DND-41 (cell line): ENCODE measurements at regions not wholly inside any gene's neighbourhood (a gene's known extent, or its start where the extent isn't known, plus 50 kb on each side); places are given as distances from the start of the nearest gene placed in this dataset.
A peak's percentile ranks its signal among the peaks of the same experiment; 100 is the strongest.
"Not testable (repeated sequence)": the region's sequence is repeated elsewhere in the genome, so short reads cannot be mapped to it uniquely, and the experiment has no call there.

ENCODE experiments used
- ATAC-seq: fragments of 200-7000 bp; cut with Tn5 transposase; 3 replicates; pipeline ENCODE4 v1.9.1; 2021; ENCODE audit warnings: low read depth; ENCODE audit not compliant: insufficient read depth
- DNase-seq: peaks from one replicate; pipeline ENCODE4 v3.0.0-alpha.2; 2020
- H2AFZ ChIP-seq: 2 replicates; pipeline ENCODE4 v1.6.0; 2012; ENCODE audit warnings: low read depth, low read length
- H3K27ac ChIP-seq: 2 replicates; pipeline ENCODE4 v1.5.1; 2012; ENCODE audit warnings: low read length, inconsistent platforms
- H3K27me3 ChIP-seq: fragments of 200-600 bp; sonication (generic); 2 replicates; pipeline ENCODE4 v1.6.0; 2012; ENCODE audit warnings: low read length, mild to moderate bottlenecking, inconsistent platforms; ENCODE audit not compliant: insufficient read depth, poor library complexity
- H3K36me3 ChIP-seq: 2 replicates; pipeline ENCODE4 v1.5.1; 2012; ENCODE audit warnings: low read length, inconsistent platforms; ENCODE audit not compliant: insufficient read depth
- H3K4me1 ChIP-seq: 2 replicates; pipeline ENCODE4 v1.5.1; 2012; ENCODE audit warnings: mild to moderate bottlenecking, low read length; ENCODE audit not compliant: insufficient read depth
- H3K4me2 ChIP-seq: 2 replicates; pipeline ENCODE4 v1.6.0; 2012; ENCODE audit warnings: mild to moderate bottlenecking, moderate library complexity, low read length, inconsistent platforms; ENCODE audit not compliant: insufficient read depth
- H3K4me3 ChIP-seq, 2 experiments: fragments of 200-600 bp in 1 of 2; shearing (Covaris generic) in 1 of 2; 2 replicates each; pipeline ENCODE4 v1.5.1; 2012 to 2016; ENCODE audit warnings: inconsistent platforms in 2 of 2, low read length in 2 of 2, mild to moderate bottlenecking in 2 of 2, low read depth in 1 of 2, moderate library complexity in 1 of 2
- H3K79me2 ChIP-seq: 2 replicates; pipeline ENCODE4 v1.6.0; 2012; ENCODE audit warnings: low read length, inconsistent platforms; ENCODE audit not compliant: insufficient read depth
- H3K9ac ChIP-seq: 2 replicates; pipeline ENCODE4 v1.6.0; 2012; ENCODE audit warnings: low read depth, mild to moderate bottlenecking, inconsistent platforms, low read length, moderate library complexity
- H3K9me3 ChIP-seq: 2 replicates; pipeline ENCODE4 v1.5.1; 2012; ENCODE audit warnings: low read length, moderate library complexity, mild to moderate bottlenecking, inconsistent platforms; ENCODE audit not compliant: insufficient read depth, severe bottlenecking
- H4K20me1 ChIP-seq: 2 replicates; pipeline ENCODE4 v1.6.0; 2012; ENCODE audit warnings: low read length; ENCODE audit not compliant: insufficient read depth
- EZH2 ChIP-seq: IDR thresholded peaks from 3 replicates; pipeline ENCODE4 v1.6.1; 2012; ENCODE audit warnings: borderline replicate concordance, low read depth, mild to moderate bottlenecking, moderate library complexity, low read length, inconsistent platforms; ENCODE audit not compliant: severe bottlenecking
- TF ChIP-seq, protein P1 (sequence below): IDR thresholded peaks from 2 replicates; pipeline ENCODE4 v1.5.1; 2012; ENCODE audit warnings: borderline replicate concordance, low read length, moderate library complexity, mild to moderate bottlenecking; ENCODE audit not compliant: poor library complexity, severe bottlenecking; ENCODE audit errors: extremely low read depth

DNA sequence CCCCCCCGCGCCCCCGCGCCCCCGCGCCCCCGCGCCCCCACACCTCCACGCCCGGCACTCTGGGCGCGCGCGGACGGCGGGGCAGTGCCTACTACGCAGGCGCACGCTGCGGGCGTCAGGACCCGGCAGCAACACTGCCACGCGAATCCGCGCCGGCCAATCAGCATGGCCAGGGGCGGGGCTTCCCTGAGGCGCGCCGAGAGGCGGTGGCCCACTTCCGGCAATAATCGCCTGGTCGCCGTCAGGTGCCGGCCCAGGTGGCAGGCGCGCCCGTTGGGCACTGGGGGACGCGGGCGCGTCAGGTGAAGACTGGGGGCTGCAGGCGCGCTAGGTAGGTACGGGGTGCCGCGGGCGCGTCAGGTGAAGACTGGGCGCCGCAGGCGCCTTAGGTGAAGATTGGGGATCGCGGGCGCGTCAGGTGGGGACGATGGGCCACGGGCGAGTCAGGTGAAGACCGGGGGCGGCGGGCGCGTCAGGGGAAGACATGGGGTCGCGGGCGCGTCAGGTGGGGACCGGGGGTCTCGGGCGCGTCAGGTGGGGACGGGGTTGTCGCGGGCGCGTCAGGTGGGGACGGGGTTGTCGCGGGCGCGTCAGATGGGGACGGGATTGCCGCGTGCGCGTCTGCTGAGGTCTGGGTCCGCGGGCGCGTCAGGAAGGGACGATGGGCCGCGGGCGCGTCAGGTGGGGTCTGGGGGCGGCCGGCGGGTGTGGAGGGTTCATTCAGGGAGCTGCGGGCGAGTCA, 219.1 kb downstream of the RTP5 start:
- H3K36me3 ChIP-seq = no peaks in the 10 kb centered on the region; the same call in 1 of the 2 replicates
- H3K4me3 ChIP-seq = peak overlapping the region; percentile 68 to 92; a peak in 3 of 4 replicates
- H3K79me2 ChIP-seq = peaks cover 4% of the 10 kb centered on the region; the same call in 1 of the 2 replicates
- peak overlapping the region; percentile 87 for H2AFZ ChIP-seq
- H3K4me1 ChIP-seq = peaks cover 37% of the 10 kb centered on the region
- peak; percentile 92 for DNase-seq
- H3K27me3 ChIP-seq = peaks cover 8% of the 10 kb centered on the region
- peak overlapping the region; percentile 66 for H3K9ac ChIP-seq
- peak overlapping the region; percentile 74 for H3K4me2 ChIP-seq
- TF ChIP-seq, protein P1, sequence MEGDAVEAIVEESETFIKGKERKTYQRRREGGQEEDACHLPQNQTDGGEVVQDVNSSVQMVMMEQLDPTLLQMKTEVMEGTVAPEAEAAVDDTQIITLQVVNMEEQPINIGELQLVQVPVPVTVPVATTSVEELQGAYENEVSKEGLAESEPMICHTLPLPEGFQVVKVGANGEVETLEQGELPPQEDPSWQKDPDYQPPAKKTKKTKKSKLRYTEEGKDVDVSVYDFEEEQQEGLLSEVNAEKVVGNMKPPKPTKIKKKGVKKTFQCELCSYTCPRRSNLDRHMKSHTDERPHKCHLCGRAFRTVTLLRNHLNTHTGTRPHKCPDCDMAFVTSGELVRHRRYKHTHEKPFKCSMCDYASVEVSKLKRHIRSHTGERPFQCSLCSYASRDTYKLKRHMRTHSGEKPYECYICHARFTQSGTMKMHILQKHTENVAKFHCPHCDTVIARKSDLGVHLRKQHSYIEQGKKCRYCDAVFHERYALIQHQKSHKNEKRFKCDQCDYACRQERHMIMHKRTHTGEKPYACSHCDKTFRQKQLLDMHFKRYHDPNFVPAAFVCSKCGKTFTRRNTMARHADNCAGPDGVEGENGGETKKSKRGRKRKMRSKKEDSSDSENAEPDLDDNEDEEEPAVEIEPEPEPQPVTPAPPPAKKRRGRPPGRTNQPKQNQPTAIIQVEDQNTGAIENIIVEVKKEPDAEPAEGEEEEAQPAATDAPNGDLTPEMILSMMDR = no peak
- TF ChIP-seq EZH2 = no peak
- H4K20me1 ChIP-seq = no peaks in the 10 kb centered on the region
- no peaks in the 10 kb centered on the region for H3K9me3 ChIP-seq
- ATAC-seq = peak; percentile 98
- peak overlapping the region; percentile 56 for H3K27ac ChIP-seq

GRCh38 chr2:242089213-242089549, 219.7 kb downstream of the RTP5 start:
- H3K79me2 ChIP-seq, H3K27me3 ChIP-seq, H4K20me1 ChIP-seq, H3K9me3 ChIP-seq, DNase-seq, H3K27ac ChIP-seq, ATAC-seq, H3K36me3 ChIP-seq: not testable (repeated sequence)
- peaks cover 37% of the 10 kb centered on the region for H3K4me1 ChIP-seq
- peak overlapping the region; percentile 74 for H3K4me2 ChIP-seq
- H3K4me3 ChIP-seq = peak overlapping the region; percentile 68 to 92; a peak in 3 of 4 replicates
- H3K9ac ChIP-seq = peak overlapping the region; percentile 66
- H2AFZ ChIP-seq = peak overlapping the region; percentile 87; the same call in 1 of the 2 replicates

DNA sequence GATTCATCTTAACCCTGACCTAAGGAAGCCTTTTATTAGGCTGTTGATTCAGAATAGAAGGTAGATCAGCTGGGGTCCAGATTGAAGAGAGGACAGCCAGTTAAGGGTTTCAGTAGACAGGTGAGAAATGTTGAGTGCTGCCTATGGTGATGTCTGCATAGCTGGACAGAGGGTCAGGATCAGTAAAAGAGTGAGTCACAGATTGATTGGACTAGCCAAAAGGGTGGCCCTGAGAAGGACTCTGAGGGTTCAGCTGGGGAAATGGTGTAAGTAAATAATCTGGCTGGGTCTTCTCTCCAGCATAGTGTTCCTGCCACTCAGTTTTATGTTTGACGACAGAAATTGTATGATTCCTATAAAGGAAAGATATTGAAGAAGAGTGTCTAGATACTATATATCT, 227.7 kb downstream of the RTP5 start:
- H3K4me3 ChIP-seq, H3K4me1 ChIP-seq, H3K9ac ChIP-seq, H4K20me1 ChIP-seq, H3K9me3 ChIP-seq, H3K79me2 ChIP-seq, H3K27me3 ChIP-seq, H3K27ac ChIP-seq, DNase-seq, ATAC-seq, H2AFZ ChIP-seq, H3K4me2 ChIP-seq: not testable (repeated sequence)
- peaks cover 24% of the 10 kb centered on the region for H3K36me3 ChIP-seq

GRCh38 chr2:242098034-242098433, 228.5 kb downstream of the RTP5 start:
- no peak overlapping the region for H2AFZ ChIP-seq
- no peak overlapping the region for H3K27ac ChIP-seq
- peaks cover 24% of the 10 kb centered on the region for H3K36me3 ChIP-seq
- DNase-seq (no peak), ATAC-seq (no peak)
- peaks cover 7% of the 10 kb centered on the region; the same call in 1 of the 2 replicates for H4K20me1 ChIP-seq
- no peaks in the 10 kb centered on the region for H3K4me1 ChIP-seq
- no peaks in the 10 kb centered on the region for H3K27me3 ChIP-seq
- H3K79me2 ChIP-seq = no peaks in the 10 kb centered on the region
- no peaks in the 10 kb centered on the region for H3K9me3 ChIP-seq
- H3K9ac ChIP-seq = no peak overlapping the region
- H3K4me3 ChIP-seq = no peak overlapping the region
- H3K4me2 ChIP-seq = no peak overlapping the region
- TF ChIP-seq, protein P1 = no peak
- no peak for TF ChIP-seq EZH2
